Dedifferentiated amniotic fluid mesenchymal stem cell (primary cell): ENCODE measurements at regions not wholly inside any gene's neighbourhood (a gene's known extent, or its start where the extent isn't known, plus 50 kb on each side); places are given as distances from the start of the nearest gene placed in this dataset.

ENCODE experiments used
- DNase-seq: peaks from one replicate; pipeline ENCODE4 v3.0.0-alpha.2; 2016; ENCODE audit errors: extremely low spot score

DNA sequence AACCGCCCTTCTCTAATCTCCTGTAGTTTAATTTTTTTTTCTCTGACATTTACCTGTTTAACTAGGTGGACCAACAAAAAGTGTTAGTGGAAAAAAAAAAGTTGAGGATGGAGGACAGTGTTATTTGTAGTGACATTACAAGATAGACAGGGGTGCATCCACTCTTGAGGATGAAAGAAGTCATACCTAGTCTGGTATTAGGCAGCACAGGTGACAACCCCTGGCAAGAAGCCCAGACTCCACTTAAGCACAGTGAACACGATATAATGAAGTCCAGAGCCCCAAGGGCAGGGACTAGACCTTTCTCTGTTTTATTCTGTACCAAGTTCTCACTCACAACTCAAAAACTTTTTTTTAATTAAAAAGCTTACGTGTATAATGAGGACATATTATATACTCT, 268.4 kb downstream of the GPR37 start:
- no peak for DNase-seq

DNA sequence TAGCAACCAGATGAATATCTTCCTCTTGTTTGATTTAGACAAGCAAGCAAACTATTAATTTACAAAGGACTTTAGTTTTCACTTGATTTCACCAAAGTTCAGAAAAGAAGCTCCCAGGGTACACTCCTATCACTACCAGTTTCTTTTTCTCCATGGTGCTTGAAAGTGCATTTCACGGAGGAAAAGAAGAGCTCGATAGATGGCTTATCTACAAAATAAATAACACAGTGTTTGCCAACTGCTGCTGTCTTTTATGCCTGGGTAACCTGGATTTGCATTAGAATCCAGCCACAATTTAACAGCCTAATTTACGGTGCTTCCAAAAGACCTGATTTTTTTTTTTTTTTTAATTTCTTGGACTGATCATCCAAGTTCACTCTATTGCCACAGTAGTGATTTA, 275.7 kb downstream of the GPR37 start:
- no peak for DNase-seq

- no peak for DNase-seq
Measured at GRCh38 chr7:124489082-124489819, 276.3 kb downstream of the GPR37 start.

DNA sequence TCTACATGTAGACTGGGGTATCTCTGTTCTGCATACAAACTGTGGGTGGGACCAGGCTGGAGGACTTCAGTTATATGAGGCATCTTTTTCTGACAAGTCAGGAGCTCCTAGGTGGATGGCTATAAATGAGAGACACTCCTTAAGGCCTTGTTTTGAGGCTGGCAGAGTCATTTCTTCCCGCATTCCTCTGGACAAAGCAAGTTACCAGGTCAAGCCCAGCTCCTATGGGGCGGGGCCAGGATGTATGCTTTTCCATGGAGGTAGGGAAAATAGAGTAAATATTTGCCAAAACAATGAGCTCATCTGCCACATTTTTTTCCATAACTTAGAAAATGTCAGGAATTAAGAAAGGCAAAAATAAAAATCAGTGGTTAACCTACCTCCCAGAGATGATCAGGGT, 283.4 kb downstream of the GPR37 start:
- DNase-seq = no peak

- DNase-seq = no peak
Measured at GRCh38 chr7:124480821-124481290, 284.7 kb downstream of the GPR37 start.

- no peak for DNase-seq
Measured at GRCh38 chr7:124480036-124480820, 285.4 kb downstream of the GPR37 start.

GRCh38 chr7:124462249-124462648, 303.3 kb downstream of the GPR37 start:
- no peak for DNase-seq

DNA sequence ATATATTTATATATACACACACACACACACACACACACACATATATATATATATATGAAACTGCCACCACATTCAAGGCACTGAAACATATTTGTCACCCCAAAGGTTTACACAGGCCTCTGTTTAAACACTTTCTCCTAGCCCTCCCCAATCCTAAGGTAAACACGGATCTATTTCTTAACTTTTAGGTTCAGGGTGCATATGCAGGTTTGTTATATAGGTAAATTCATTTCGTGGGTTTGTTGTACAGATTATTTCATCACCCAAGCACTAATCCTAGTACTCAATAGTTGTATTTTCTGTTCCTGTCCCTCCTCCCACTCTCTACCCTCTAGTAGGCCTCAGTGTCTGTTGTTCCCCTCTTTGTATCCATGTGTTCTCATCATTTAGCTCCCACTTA, 305.0 kb downstream of the GPR37 start:
- no peak for DNase-seq

GRCh38 chr7:124460056-124460450, 305.5 kb downstream of the GPR37 start:
- no peak for DNase-seq

- no peak for DNase-seq
Measured at GRCh38 chr7:124459101-124460055, 306.2 kb downstream of the GPR37 start.

DNA sequence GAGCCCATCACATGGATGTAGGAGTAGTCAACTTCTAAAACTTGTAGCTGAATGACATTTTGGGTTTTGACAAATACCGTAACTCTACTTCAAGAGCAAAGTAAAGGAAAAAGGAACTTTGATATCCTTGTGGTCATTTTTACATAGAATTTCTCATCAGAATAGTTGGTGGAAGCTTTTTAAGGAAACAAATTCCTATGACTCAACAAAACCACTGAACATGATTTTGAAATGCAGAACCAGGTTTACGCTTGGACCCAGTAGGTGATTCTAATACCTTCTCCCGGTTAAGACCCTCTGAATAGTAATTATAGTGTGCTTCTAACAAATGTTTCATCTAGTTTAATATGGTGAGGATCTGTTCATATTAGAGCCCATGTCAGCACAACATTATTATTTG, 307.8 kb downstream of the GPR37 start:
- no peak for DNase-seq

GRCh38 chr7:124456286-124456685, 309.3 kb downstream of the GPR37 start:
- DNase-seq = no peak

GRCh38 chr7:124452186-124452585, 313.4 kb downstream of the GPR37 start:
- DNase-seq = no peak

DNA sequence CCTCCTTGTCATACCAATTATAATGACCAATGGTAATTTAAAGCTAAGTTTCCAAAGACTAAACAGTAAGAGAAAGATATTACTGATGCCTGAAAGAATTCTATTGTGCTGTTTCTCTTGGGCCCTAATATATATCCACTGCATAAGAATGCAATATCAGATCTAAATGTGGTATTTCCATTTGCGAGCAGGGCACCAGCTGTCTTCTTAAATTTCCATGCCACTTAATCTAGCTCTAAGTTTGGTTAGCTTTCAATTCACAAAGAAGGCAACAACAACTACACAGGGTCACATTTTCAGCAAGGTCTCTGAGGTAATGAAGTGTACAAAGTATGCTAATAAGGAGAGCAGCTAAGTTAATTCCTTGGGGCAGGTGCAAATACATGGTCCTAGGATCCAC, 315.7 kb downstream of the GPR37 start:
- no peak for DNase-seq

GRCh38 chr7:124444696-124445480, 320.7 kb downstream of the GPR37 start:
- DNase-seq = no peak

- DNase-seq = no peak
Measured at GRCh38 chr7:124443762-124444161, 321.8 kb downstream of the GPR37 start.

DNA sequence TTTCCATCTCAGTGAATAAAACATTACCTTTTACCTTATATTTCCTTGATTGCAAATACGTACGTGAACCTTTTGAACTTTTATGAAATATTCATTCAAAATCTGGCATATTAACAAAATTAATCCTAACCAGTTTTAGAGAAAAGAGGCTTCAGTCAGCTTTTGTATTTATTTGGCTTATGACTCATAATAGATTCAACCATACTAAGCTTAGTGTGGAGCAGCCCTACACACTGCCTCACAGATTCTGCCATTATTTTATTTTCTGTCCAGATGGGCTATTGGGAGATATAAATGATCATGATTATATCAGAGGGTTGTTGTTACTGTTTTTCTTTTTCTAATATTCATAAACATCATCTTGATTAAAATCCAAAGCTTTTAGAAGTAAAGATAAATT, 325.5 kb downstream of the GPR37 start:
- DNase-seq = no peak

GRCh38 chr7:124432009-124432578, 333.5 kb downstream of the GPR37 start:
- DNase-seq = no peak

DNA sequence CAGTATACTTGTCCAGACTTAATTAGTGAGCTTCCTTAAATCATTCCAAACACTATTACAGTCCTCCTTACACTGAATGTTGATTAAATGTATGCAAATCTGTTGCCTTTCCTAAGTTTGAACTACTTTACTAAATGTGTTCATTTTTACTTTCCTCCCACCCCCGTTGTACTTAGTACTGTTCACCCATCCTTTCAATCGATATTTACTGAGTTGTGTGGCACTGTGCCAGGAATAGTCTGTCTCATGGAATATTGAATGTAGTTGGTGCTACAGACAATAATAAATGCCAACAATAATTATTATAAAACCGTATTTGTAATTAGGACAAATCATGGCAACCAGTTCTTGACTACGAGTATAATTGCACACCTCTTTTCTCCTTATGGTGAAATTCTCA, 335.7 kb downstream of the GPR37 start:
- DNase-seq = no peak

GRCh38 chr7:124428781-124429180, 336.8 kb downstream of the GPR37 start:
- no peak for DNase-seq

DNA sequence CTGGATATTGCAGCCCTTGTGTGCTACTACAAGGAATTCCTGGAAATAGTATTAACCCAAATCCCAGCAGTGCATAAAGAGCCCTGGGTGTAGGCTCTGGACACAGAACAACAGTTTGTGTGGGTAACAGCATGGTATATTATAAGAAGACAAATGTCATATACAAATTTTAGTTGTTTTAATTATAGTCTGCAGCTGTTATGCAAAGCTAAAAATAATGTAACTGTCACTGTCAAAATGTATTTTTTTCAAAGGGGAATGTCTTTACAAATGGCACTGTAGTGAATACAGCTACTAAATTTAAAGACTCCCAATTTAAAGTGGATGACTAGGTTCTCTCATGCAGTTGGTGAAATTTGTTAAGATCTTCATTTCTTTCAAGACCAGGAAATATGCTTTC, 339.0 kb downstream of the GPR37 start:
- no peak for DNase-seq
